Brain microvascular endothelial cell (primary cell): ENCODE measurements at regions not wholly inside any gene's neighbourhood (a gene's known extent, or its start where the extent isn't known, plus 50 kb on each side); places are given as distances from the start of the nearest gene placed in this dataset.
A peak's percentile ranks its signal among the peaks of the same experiment; 100 is the strongest.

ENCODE experiments used
- DNase-seq: peaks from one replicate; pipeline ENCODE4 v3.0.0-alpha.2; 2020
- H3K27ac ChIP-seq: fragments of 250-450 bp; sonication (Bioruptor Pico); 2 replicates; pipeline ENCODE4 v1.5.1; 2020; ENCODE audit warnings: mild to moderate bottlenecking, moderate library complexity
- H3K27me3 ChIP-seq: fragments of 250-450 bp; sonication (Bioruptor Pico); replicated peaks from 2 replicates; pipeline ENCODE4 v1.5.1; 2020; ENCODE audit warnings: mild to moderate bottlenecking
- H3K36me3 ChIP-seq: fragments of 250-450 bp; sonication (Bioruptor Pico); replicated peaks from 2 replicates; pipeline ENCODE4 v1.5.1; 2020; ENCODE audit warnings: mild to moderate bottlenecking
- H3K4me3 ChIP-seq: 2 replicates; pipeline ENCODE4 v1.5.1; 2011; ENCODE audit warnings: low read depth, mild to moderate bottlenecking, control low read depth, low read length, moderate library complexity
- CTCF ChIP-seq: IDR thresholded peaks from 2 replicates; pipeline ENCODE4 v1.5.1; 2011; ENCODE audit warnings: low read depth, mild to moderate bottlenecking, moderate library complexity, low read length, control low read depth, inconsistent platforms; ENCODE audit errors: missing control alignments
- in situ Hi-C: cut with HindIII; loops from 2 replicates; pipeline ENCODE4 v1.10.0; 2017; ENCODE audit warnings: low sequenced_read_pairs, low pct_ligation_motif_present

- TF ChIP-seq CTCF: no peak
- in situ Hi-C loops: no loop called here
- DNase-seq: no peak
- H3K27me3 ChIP-seq: no peaks in the 10 kb centered on the region
- no peaks in the 10 kb centered on the region for H3K36me3 ChIP-seq
- H3K27ac ChIP-seq: no peak overlapping the region
- no peak overlapping the region for H3K4me3 ChIP-seq
Measured at GRCh38 chr11:30106222-30107181, 89.7 kb upstream of the KCNA4 start.

- peak; percentile 69 for DNase-seq
Measured at GRCh38 chr11:30107899-30108298, 91.1 kb upstream of the KCNA4 start.

GRCh38 chr11:30109774-30110173 lies 92.9 kb upstream of the KCNA4 start:
- in situ Hi-C loops: no loop called here
- Histone ChIP-seq H3K4me3 (no peak overlapping the region), H3K27ac (no peak overlapping the region), H3K27me3 (no peaks in the 10 kb centered on the region), H3K36me3 (no peaks in the 10 kb centered on the region)
- no peak for DNase-seq
- TF ChIP-seq CTCF: no peak

More at GRCh38 chr11:30107899-30108298, 91.1 kb upstream of the KCNA4 start:
- Histone ChIP-seq H3K36me3 (no peaks in the 10 kb centered on the region), H3K27ac (no peak overlapping the region), H3K27me3 (no peaks in the 10 kb centered on the region), H3K4me3 (no peak overlapping the region)
- no peak for TF ChIP-seq CTCF
- in situ Hi-C loops: no loop called here

- TF ChIP-seq CTCF: no peak
Measured at GRCh38 chr11:30110691-30111090, 93.9 kb upstream of the KCNA4 start.

GRCh38 chr11:30111786-30112185 lies 95.0 kb upstream of the KCNA4 start:
- in situ Hi-C loops: no loop called here
- no peak for DNase-seq
- Histone ChIP-seq H3K4me3 (no peak overlapping the region), H3K36me3 (no peaks in the 10 kb centered on the region), H3K27me3 (no peaks in the 10 kb centered on the region), H3K27ac (no peak overlapping the region)
- no peak for TF ChIP-seq CTCF

More at GRCh38 chr11:30110691-30111090, 93.9 kb upstream of the KCNA4 start:
- no peak for DNase-seq
- Histone ChIP-seq H3K36me3 (no peaks in the 10 kb centered on the region), H3K27ac (no peak overlapping the region), H3K27me3 (no peaks in the 10 kb centered on the region), H3K4me3 (no peak overlapping the region)
- in situ Hi-C loops: no loop called here
